Stomach (tissue), 8 donors: ENCODE measurements at regions not wholly inside any gene's neighbourhood (a gene's known extent, or its start where the extent isn't known, plus 50 kb on each side); places are given as distances from the start of the nearest gene placed in this dataset.

ENCODE experiments used
- DNase-seq, 2 donors: peaks; one replicate each; pipeline versions ENCODE4 v3.0.0 to v3.0.0-alpha.2; 2013 to 2019
- H3K27ac ChIP-seq, 5 donors: fragments of 200-600 bp in 4 of 5; sonication (generic) in 4 of 5; one replicate each; pipeline ENCODE4 v1.5.1; 2013 to 2019; ENCODE audit warnings: mild to moderate bottlenecking in 1 of 5, moderate library complexity in 1 of 5
- H3K27me3 ChIP-seq, 3 donors: fragments of 200-600 bp; sonication (generic); one replicate each; pipeline ENCODE4 v1.5.1; 2017 to 2019; ENCODE audit warnings: mixed run types in 1 of 3
- H3K36me3 ChIP-seq, 4 donors: fragments of 200-600 bp; sonication (generic); 1 replicate in 3 of 4; 2 replicates in 1 of 4; pipeline ENCODE4 v1.5.1; 2016 to 2019
- H3K4me1 ChIP-seq, 4 donors: fragments of 200-600 bp; sonication (generic); one replicate each; pipeline ENCODE4 v1.5.1; 2016 to 2019
- H3K4me3 ChIP-seq, 4 donors: fragments of 200-600 bp; sonication (generic) in 3 of 4; one replicate each; pipeline ENCODE4 v1.5.1; 2016 to 2019; ENCODE audit warnings: mild to moderate bottlenecking in 1 of 4
- H3K9me3 ChIP-seq, 4 donors: fragments of 200-600 bp; sonication (generic); one replicate each; pipeline ENCODE4 v1.5.1; 2016 to 2019
- CTCF ChIP-seq, 7 experiments: fragments of 450-650 bp in 4 of 7; fragments of 200-600 bp in 3 of 7; sonication (generic) in 3 of 7; IDR thresholded peaks; one replicate each; pipeline ENCODE4 v1.5.1; 2016 to 2019; ENCODE audit warnings: antibody characterized with exemption in 7 of 7, control low read depth in 2 of 7, mild to moderate bottlenecking in 1 of 7
- EP300 ChIP-seq: sonication (generic); formaldehyde crosslinking; IDR thresholded peaks from one replicate; pipeline ENCODE4 v1.6.1; 2017; ENCODE audit warnings: antibody characterized with exemption
- POLR2A ChIP-seq, 4 donors: fragments of 450-650 bp; IDR thresholded peaks; one replicate each; pipeline ENCODE4 v1.6.1; 2016; ENCODE audit warnings: antibody characterized with exemption in 4 of 4, control low read depth in 2 of 4, mild to moderate bottlenecking in 1 of 4, moderate library complexity in 1 of 4
- POLR2AphosphoS5 ChIP-seq, 3 donors: sonication (generic); formaldehyde crosslinking; IDR thresholded peaks; one replicate each; pipeline ENCODE4 v1.6.1; 2016; ENCODE audit warnings: antibody characterized with exemption in 3 of 3
- WGBS, 5 donors: extraction: QIAGEN DNeasy Blood & Tissue Kit in 3 of 5; methylation state at CpG; one replicate each; pipeline versions ENCODE4 v1.1.5 to v1.1.7; 2013 to 2018; 5-methylcytosine and 5-hydroxymethylcytosine counted together
- intact Hi-C: fragments of 100-400 bp; cut with DNase I; formaldehyde crosslinking; loops from one replicate; pipeline ENCODE4 v1.15.1; 2023; ENCODE audit warnings: low total_unique reads
- donor health status: healthy with polysubstance abuse.
- donor health status: Bipolar disorder and iron deficiency.
- donor health status: healthy.

DNA sequence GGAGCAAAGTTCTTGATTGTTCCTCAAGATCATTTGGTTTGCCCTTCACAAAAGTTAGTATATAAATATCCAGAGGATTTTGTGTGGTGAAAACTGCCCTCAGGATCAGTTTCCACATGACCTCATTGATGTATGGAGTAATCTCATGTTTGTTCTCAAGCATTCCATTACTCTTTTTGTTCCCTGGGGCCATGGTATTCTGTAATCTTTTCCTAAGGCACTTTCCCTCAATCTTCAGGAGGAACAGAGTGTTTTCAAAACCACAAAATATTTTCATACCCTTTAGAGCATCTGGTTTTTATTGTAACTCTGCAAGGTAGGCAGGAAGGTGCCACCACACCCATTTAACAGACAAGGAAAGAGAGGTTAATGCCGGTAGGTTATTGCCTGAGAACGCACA, 99.6 kb downstream of the FAM181B start:
- H3K4me3 ChIP-seq = no peak overlapping the region
- H3K4me1 ChIP-seq = no peaks in the 10 kb centered on the region
- intact Hi-C loops = no loop called here
- H3K36me3 ChIP-seq = no peaks in the 10 kb centered on the region
- H3K27me3 ChIP-seq = no peaks in the 10 kb centered on the region
- TF ChIP-seq POLR2A (IDR thresholded peaks at IDR 0.05) (no peak), POLR2AphosphoS5 (IDR thresholded peaks at IDR 0.05) (no peak), CTCF (IDR thresholded peaks at IDR 0.05) (no peak), EP300 (no peak)
- no peak overlapping the region for H3K27ac ChIP-seq
- DNase-seq = no peak
- 87 to 100% (median 91%) methylated on average over 2 of the region's 2 CpGs for WGBS, 5 donors
- H3K9me3 ChIP-seq = peaks cover 0 to 1% (median 0%) of the 10 kb centered on the region in 4 donors

GRCh38 chr11:82631722-82632630, 101.7 kb downstream of the FAM181B start:
- WGBS, 5 donors = 47 to 67% (median 59%) methylated on average over 4 of the region's 4 CpGs
- intact Hi-C loops = no loop called here
- Histone ChIP-seq H3K27ac (no peak overlapping the region), H3K36me3 (no peaks in the 10 kb centered on the region), H3K9me3 (peaks cover 0 to 7% (median 4%) of the 10 kb centered on the region in 4 donors), H3K27me3 (no peaks in the 10 kb centered on the region), H3K4me1 (no peaks in the 10 kb centered on the region), H3K4me3 (no peak overlapping the region)
- DNase-seq = peak in 1 of 2 donors; percentile 28
- TF ChIP-seq EP300 = no peak
- TF ChIP-seq POLR2A (IDR thresholded peaks at IDR 0.05) = no peak

DNA sequence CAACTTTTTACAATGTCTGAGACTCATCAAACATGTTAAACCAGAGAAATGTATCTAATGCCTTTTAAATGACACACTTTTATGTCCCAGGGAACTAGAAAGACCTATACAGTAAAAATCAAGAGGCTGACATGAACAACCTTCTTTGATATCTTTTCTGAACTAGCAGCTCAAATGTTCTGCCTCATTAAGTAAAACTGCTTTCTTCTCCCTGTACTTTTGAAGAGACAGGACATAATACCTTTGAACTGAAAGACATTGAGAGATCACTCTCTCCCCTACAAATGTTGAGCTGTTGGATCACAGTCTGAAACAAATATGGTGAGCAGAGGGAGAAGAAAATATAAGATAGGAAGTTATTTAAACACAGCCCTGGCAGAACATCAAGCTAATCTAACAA, 123.0 kb downstream of the FAM181B start:
- Histone ChIP-seq H3K27me3 (no peaks in the 10 kb centered on the region), H3K36me3 (no peaks in the 10 kb centered on the region), H3K9me3 (no peaks in the 10 kb centered on the region), H3K27ac (no peak overlapping the region), H3K4me3 (no peak overlapping the region), H3K4me1 (no peaks in the 10 kb centered on the region)
- intact Hi-C loops = no loop called here
- no peak for TF ChIP-seq EP300
- TF ChIP-seq POLR2A (IDR thresholded peaks at IDR 0.05) = no peak
- no peak for TF ChIP-seq CTCF (IDR thresholded peaks at IDR 0.05)
- no peak for TF ChIP-seq POLR2AphosphoS5 (IDR thresholded peaks at IDR 0.05)
- DNase-seq = no peak

- no peaks in the 10 kb centered on the region for H3K36me3 ChIP-seq
- TF ChIP-seq POLR2A (IDR thresholded peaks at IDR 0.05) (no peak), CTCF (IDR thresholded peaks at IDR 0.05) (no peak), POLR2AphosphoS5 (IDR thresholded peaks at IDR 0.05) (no peak), EP300 (no peak)
- no peak overlapping the region for H3K27ac ChIP-seq
- no peak for DNase-seq
- H3K9me3 ChIP-seq = no peaks in the 10 kb centered on the region
- no peak overlapping the region for H3K4me3 ChIP-seq
- H3K4me1 ChIP-seq = no peaks in the 10 kb centered on the region
- intact Hi-C loops = no loop called here
- 68 to 92% (median 83%) methylated on average over 1 of the region's 1 CpG for WGBS, 5 donors
- no peaks in the 10 kb centered on the region for H3K27me3 ChIP-seq
Observed at GRCh38 chr11:82606738-82607137, 126.9 kb downstream of the FAM181B start.

- Histone ChIP-seq H3K9me3 (no peaks in the 10 kb centered on the region), H3K4me1 (no peaks in the 10 kb centered on the region), H3K27me3 (no peaks in the 10 kb centered on the region), H3K4me3 (no peak overlapping the region), H3K36me3 (no peaks in the 10 kb centered on the region), H3K27ac (no peak overlapping the region)
- WGBS, 5 donors = 46 to 68% (median 54%) methylated on average over 1 of the region's 1 CpG
- no peak for TF ChIP-seq EP300
- no peak for TF ChIP-seq POLR2A (IDR thresholded peaks at IDR 0.05)
- TF ChIP-seq CTCF (IDR thresholded peaks at IDR 0.05) = no peak
- TF ChIP-seq POLR2AphosphoS5 (IDR thresholded peaks at IDR 0.05) = no peak
- intact Hi-C loops = no loop called here
- DNase-seq = no peak
Observed at GRCh38 chr11:82601711-82602110, 132.0 kb downstream of the FAM181B start.
